GM23248 (cell line): ENCODE measurements at regions not wholly inside any gene's neighbourhood (a gene's known extent, or its start where the extent isn't known, plus 50 kb on each side); places are given as distances from the start of the nearest gene placed in this dataset.

Experiments
- EZH2 ChIP-seq: fragments of 200-600 bp; sonication (generic); IDR thresholded peaks from 2 replicates; pipeline ENCODE4 v1.6.1; 2018; ENCODE audit warnings: antibody characterized with exemption, mild to moderate bottlenecking; ENCODE audit not compliant: insufficient read depth, poor library complexity, severe bottlenecking
- EZH2phosphoT487 ChIP-seq: fragments of 200-600 bp; sonication (generic); IDR thresholded peaks from 2 replicates; pipeline ENCODE4 v1.6.1; 2018; ENCODE audit warnings: antibody characterized with exemption, moderate library complexity, mild to moderate bottlenecking, low read depth; ENCODE audit not compliant: insufficient read depth

GRCh38 chr19:5396096-5396939, 55.7 kb upstream of the PTPRS start:
- TF ChIP-seq EZH2: no peak
- TF ChIP-seq EZH2phosphoT487: no peak
